HG03159 (cell line): ENCODE measurements at regions not wholly inside any gene's neighbourhood (a gene's known extent, or its start where the extent isn't known, plus 50 kb on each side); places are given as distances from the start of the nearest gene placed in this dataset.

Experiments
- ATAC-seq: cut with Tn5 transposase; IDR thresholded peaks from one replicate; pipeline ENCODE4 v1.9.1; 2021; ENCODE audit warnings: mild to moderate bottlenecking, moderate library complexity; ENCODE audit not compliant: unreplicated experiment

DNA sequence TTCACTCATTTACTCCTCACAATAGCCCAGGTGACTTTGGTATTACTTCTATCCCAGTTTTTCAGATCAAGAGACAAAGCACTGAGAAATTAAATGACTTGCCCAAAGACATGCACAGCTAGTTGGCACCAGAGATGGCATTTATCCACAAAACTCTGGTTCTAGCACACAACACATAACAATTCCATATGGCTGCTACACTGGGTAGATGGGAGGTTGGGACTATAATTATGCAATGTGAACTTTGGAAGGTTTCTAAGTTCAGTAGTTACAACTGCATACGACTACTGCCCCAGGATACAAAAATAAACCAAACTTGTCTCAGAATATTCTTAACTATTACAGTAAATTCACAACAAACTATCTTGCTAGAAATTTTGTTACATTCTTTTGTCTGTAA is 54.2 kb upstream of the MLIP start:
- no peak for ATAC-seq

DNA sequence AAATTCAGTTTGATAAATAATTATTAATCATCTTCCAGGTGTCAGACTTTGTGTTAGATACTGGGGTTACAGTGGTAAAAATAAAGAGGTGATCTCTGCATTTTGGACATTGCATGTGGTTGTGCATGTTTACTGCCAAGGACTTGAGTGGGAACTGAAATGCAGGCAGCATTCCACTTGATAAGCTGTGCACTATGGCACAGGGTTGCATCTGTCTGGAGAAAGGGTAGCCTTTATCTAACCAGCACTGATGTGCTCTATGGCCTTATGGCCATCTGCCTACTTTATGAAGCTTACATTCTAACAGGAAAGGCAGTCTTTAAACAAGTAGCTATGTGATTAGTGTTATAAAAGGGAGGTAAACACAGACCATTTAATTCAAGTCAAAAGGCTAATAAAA is 53.0 kb upstream of the MLIP start:
- no peak for ATAC-seq

DNA sequence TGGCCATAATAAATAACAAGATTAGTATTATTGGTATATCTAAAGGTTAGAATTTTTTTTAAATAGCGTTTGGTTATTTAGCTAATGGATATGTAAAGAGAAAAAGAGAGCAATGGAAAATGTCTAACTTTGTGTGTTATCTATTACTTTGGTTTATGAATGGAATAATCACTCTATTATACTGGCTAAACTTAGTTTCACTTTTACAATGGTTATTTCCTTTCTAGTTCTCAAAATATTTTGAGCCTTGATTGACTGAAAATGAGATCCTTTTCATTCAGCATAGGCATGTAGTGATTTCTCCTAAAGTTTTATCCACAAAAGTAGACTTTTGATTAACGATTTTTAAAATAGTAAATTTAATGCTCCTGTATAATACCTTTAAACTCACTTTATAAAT is 51.6 kb upstream of the MLIP start:
- no peak for ATAC-seq

DNA sequence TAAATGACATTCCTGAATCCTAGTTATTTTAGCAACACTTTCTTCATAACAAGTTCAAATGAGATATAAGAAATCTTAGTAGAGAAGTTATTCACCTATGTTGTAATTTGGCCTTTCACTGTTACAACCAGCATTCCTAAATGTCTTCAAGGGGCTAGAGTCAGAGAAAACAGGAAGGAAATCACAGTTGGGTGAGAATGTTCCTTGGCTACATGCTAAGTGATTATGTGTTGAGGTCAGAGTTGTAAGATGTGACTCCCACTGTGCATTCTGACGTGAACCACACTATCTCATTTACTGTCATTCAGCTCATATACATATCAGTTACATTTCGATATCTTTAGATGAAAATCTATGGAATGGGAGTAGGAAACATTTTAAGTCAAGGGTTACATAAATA is 51.0 kb upstream of the MLIP start:
- no peak for ATAC-seq
